Naive thymus-derived CD4-positive, alpha-beta T cell (primary cell): ENCODE measurements at regions not wholly inside any gene's neighbourhood (a gene's known extent, or its start where the extent isn't known, plus 50 kb on each side); places are given as distances from the start of the nearest gene placed in this dataset.

Experiments used
- ATAC-seq: fragments of 150-1000 bp; cut with Tn5 transposase; 2 replicates; pipeline ENCODE4 v1.10.0; 2021; ENCODE audit warnings: mild to moderate bottlenecking, moderate library complexity
- CTCF ChIA-PET: fragments of 350-600 bp; sonication (Branson Sonifier 250); formaldehyde crosslinking; loops from one replicate; lab custom pipeline; 2021; ENCODE audit warnings: antibody characterized with exemption; lab: Charles Lee
- POLR2A ChIA-PET: fragments of 350-600 bp; sonication (Branson Sonifier 250); formaldehyde crosslinking; loops from one replicate; lab custom pipeline; 2021; ENCODE audit warnings: antibody characterized with exemption, inconsistent platforms; lab: Charles Lee
- DNase-seq, 9 donors: peaks; one replicate each; pipeline versions ENCODE4 v3.0.0 to v3.0.0-alpha.2; 2020 to 2022; ENCODE audit warnings: mixed read lengths in 1 of 9
- H3K27ac ChIP-seq: one replicate; pipeline ENCODE4 v1.7.0; 2013; ENCODE audit warnings: mild to moderate bottlenecking, low read depth, low read length, moderate library complexity
- H3K27me3 ChIP-seq, 2 donors: one replicate each; pipeline ENCODE4 v1.7.0; 2013; ENCODE audit warnings: low read length in 2 of 2, mild to moderate bottlenecking in 2 of 2, moderate library complexity in 2 of 2; ENCODE audit not compliant: control insufficient read depth in 2 of 2, insufficient read depth in 2 of 2
- H3K36me3 ChIP-seq, 3 experiments: 1 replicate in 2 of 3; 2 replicates in 1 of 3; pipeline ENCODE4 v1.7.0; 2013; ENCODE audit warnings: low read length in 3 of 3, mild to moderate bottlenecking in 3 of 3, moderate library complexity in 1 of 3; ENCODE audit not compliant: insufficient read depth in 3 of 3, control insufficient read depth in 2 of 3
- H3K4me1 ChIP-seq, 2 donors: one replicate each; pipeline ENCODE4 v1.7.0; 2013; ENCODE audit warnings: low read length in 2 of 2, mild to moderate bottlenecking in 2 of 2, moderate library complexity in 1 of 2; ENCODE audit not compliant: control insufficient read depth in 2 of 2, insufficient read depth in 2 of 2
- H3K4me3 ChIP-seq: 2 replicates; pipeline ENCODE4 v1.7.0; 2013; ENCODE audit warnings: mild to moderate bottlenecking, low read length
- H3K9me3 ChIP-seq, 3 experiments: 1 replicate in 2 of 3; 2 replicates in 1 of 3; pipeline ENCODE4 v1.7.0; 2013; ENCODE audit warnings: low read length in 3 of 3; ENCODE audit not compliant: control insufficient read depth in 2 of 3
- H3K27ac Mint-ChIP-seq, 9 donors: one replicate each; pipeline ENCODE4 v1.8.0; 2020 to 2022; ENCODE audit warnings: mixed read lengths in 9 of 9, mild to moderate bottlenecking in 8 of 9, moderate library complexity in 5 of 9, inconsistent platforms in 2 of 9
- H3K27me3 Mint-ChIP-seq, 5 donors: one replicate each; pipeline ENCODE4 v1.8.0; 2021 to 2022; ENCODE audit warnings: mixed read lengths in 5 of 5, mild to moderate bottlenecking in 1 of 5
- H3K36me3 Mint-ChIP-seq, 5 donors: one replicate each; pipeline ENCODE4 v1.8.0; 2020 to 2022; ENCODE audit warnings: mixed read lengths in 5 of 5, mild to moderate bottlenecking in 3 of 5, inconsistent platforms in 1 of 5
- H3K4me1 Mint-ChIP-seq, 7 donors: one replicate each; pipeline ENCODE4 v1.8.0; 2020 to 2022; ENCODE audit warnings: mixed read lengths in 7 of 7, mild to moderate bottlenecking in 3 of 7, inconsistent platforms in 1 of 7
- H3K4me3 Mint-ChIP-seq, 10 donors: one replicate each; pipeline ENCODE4 v1.8.0; 2020 to 2022; ENCODE audit warnings: mild to moderate bottlenecking in 10 of 10, mixed read lengths in 10 of 10, moderate library complexity in 6 of 10, inconsistent platforms in 2 of 10
- H3K9me3 Mint-ChIP-seq, 11 donors: one replicate each; pipeline ENCODE4 v1.8.0; 2020 to 2022; ENCODE audit warnings: mixed read lengths in 11 of 11, mild to moderate bottlenecking in 4 of 11, inconsistent platforms in 1 of 11, moderate library complexity in 1 of 11
- intact Hi-C, 2 donors: fragments of 100-400 bp; cut with micrococcal nuclease; formaldehyde crosslinking; loops; one replicate each; pipeline ENCODE4 v1.15.1; 2023

GRCh38 chr1:112284796-112285195 lies 111.2 kb upstream of the CTTNBP2NL start:
- CTCF ChIA-PET: no interaction called here
- peaks cover 3% of the 10 kb centered on the region in 2 donors for H3K27me3 ChIP-seq

DNA sequence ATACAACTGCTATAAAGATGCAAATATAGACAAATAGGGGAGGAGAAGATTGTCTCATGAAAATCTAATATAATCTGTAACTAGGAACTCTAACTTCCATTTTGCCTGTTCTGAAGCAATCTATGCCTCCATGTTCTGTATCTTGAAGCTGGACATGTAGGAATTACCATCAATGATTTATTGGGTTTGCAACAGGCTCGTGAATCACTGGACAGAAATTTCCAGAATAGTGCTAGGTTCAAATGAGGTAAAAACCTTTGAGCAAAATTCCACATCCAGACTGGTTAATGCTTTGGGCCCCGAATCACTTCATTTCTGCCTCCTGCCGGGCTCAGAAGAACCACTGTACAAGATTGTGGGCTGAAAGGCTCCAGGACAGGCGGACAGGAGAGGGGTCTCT lies 110.7 kb upstream of the CTTNBP2NL start:
- H3K9me3 Mint-ChIP-seq: peaks cover 0 to 4% (median 0%) of the 10 kb centered on the region in 11 donors
- ATAC-seq: no peak
- no peaks in the 10 kb centered on the region for H3K9me3 ChIP-seq
- peaks cover 3% of the 10 kb centered on the region in 2 donors for H3K27me3 ChIP-seq
- ChIA-PET POLR2A (no interaction called here), CTCF (no interaction called here)
- no peak for DNase-seq
- H3K36me3 Mint-ChIP-seq: no peaks in the 10 kb centered on the region
- H3K27ac ChIP-seq: no peak overlapping the region
- H3K4me3 Mint-ChIP-seq: no peak overlapping the region
- H3K4me3 ChIP-seq: no peak overlapping the region
- H3K4me1 ChIP-seq: no peaks in the 10 kb centered on the region
- intact Hi-C loops: no loop called here
- peaks cover 3 to 42% (median 37%) of the 10 kb centered on the region in 5 donors for H3K27me3 Mint-ChIP-seq
- no peaks in the 10 kb centered on the region for H3K36me3 ChIP-seq
- no peak overlapping the region for H3K27ac Mint-ChIP-seq
- H3K4me1 Mint-ChIP-seq: no peaks in the 10 kb centered on the region

More at GRCh38 chr1:112284796-112285195, 111.2 kb upstream of the CTTNBP2NL start:
- H3K9me3 Mint-ChIP-seq: peaks cover 0 to 4% (median 0%) of the 10 kb centered on the region in 11 donors
- Histone ChIP-seq H3K4me3 (no peak overlapping the region), H3K4me1 (no peaks in the 10 kb centered on the region), H3K27ac (no peak overlapping the region), H3K9me3 (no peaks in the 10 kb centered on the region), H3K36me3 (no peaks in the 10 kb centered on the region)
- DNase-seq (no peak), ATAC-seq (no peak)
- H3K36me3 Mint-ChIP-seq: no peaks in the 10 kb centered on the region
- no peak overlapping the region for H3K27ac Mint-ChIP-seq
- H3K27me3 Mint-ChIP-seq: peaks cover 2 to 41% (median 36%) of the 10 kb centered on the region in 5 donors
- POLR2A ChIA-PET: no interaction called here
- no peak overlapping the region for H3K4me3 Mint-ChIP-seq
- intact Hi-C loops: no loop called here
- H3K4me1 Mint-ChIP-seq: no peaks in the 10 kb centered on the region

DNA sequence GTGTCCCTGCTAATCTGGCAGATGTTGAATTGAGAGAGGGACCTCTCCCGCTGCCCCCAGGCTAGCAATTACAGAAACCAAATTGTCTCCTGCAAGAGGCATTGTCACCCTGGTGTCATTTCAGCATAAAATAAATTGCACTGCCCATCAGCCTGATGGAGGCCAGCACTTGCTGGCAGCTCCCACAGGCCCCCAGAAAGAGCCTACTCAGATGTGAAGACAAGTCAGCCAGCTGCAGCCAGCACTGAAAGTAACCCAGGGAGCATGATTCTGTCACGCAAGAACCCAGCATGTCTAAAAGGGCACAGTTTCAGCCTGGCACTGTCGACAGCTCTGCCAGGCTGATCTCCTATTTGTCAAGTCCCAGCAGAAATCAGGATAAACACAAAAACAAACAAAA lies 110.3 kb upstream of the CTTNBP2NL start:
- Mint-ChIP-seq H3K4me1 (no peaks in the 10 kb centered on the region), H3K27me3 (peaks cover 6 to 46% (median 37%) of the 10 kb centered on the region in 5 donors), H3K4me3 (no peak overlapping the region), H3K36me3 (no peaks in the 10 kb centered on the region), H3K27ac (no peak overlapping the region), H3K9me3 (peaks cover 0 to 4% (median 0%) of the 10 kb centered on the region in 11 donors)
- no peaks in the 10 kb centered on the region for H3K36me3 ChIP-seq
- peaks cover 3% of the 10 kb centered on the region in 2 donors for H3K27me3 ChIP-seq
- ATAC-seq (no peak), DNase-seq (no peak)
- no peaks in the 10 kb centered on the region for H3K4me1 ChIP-seq
- no peaks in the 10 kb centered on the region for H3K9me3 ChIP-seq
- no peak overlapping the region for H3K4me3 ChIP-seq
- CTCF ChIA-PET: no interaction called here
- H3K27ac ChIP-seq: no peak overlapping the region
- POLR2A ChIA-PET: no interaction called here
- intact Hi-C loops: no loop called here

- H3K27me3 ChIP-seq: no peaks in the 10 kb centered on the region
- H3K4me3 ChIP-seq: no peak overlapping the region
- intact Hi-C loops: no loop called here
- Mint-ChIP-seq H3K4me1 (peaks cover 0 to 1% (median 0%) of the 10 kb centered on the region in 7 donors), H3K9me3 (peaks cover 0 to 28% (median 10%) of the 10 kb centered on the region in 11 donors), H3K36me3 (no peaks in the 10 kb centered on the region), H3K27me3 (peaks cover 3 to 15% (median 12%) of the 10 kb centered on the region in 5 donors), H3K27ac (no peak overlapping the region), H3K4me3 (no peak overlapping the region)
- ChIA-PET CTCF (no interaction called here), POLR2A (no interaction called here)
- DNase-seq (no peak), ATAC-seq (no peak)
- no peaks in the 10 kb centered on the region for H3K4me1 ChIP-seq
- no peak overlapping the region for H3K27ac ChIP-seq
- no peaks in the 10 kb centered on the region for H3K9me3 ChIP-seq
- H3K36me3 ChIP-seq: no peaks in the 10 kb centered on the region
Observed at GRCh38 chr1:112296908-112297307, 99.1 kb upstream of the CTTNBP2NL start.

- no peaks in the 10 kb centered on the region for H3K36me3 Mint-ChIP-seq
- H3K4me1 Mint-ChIP-seq: peaks cover 0 to 1% (median 0%) of the 10 kb centered on the region in 7 donors
- peaks cover 3 to 15% (median 12%) of the 10 kb centered on the region in 5 donors for H3K27me3 Mint-ChIP-seq
- Histone ChIP-seq H3K4me1 (no peaks in the 10 kb centered on the region), H3K27ac (no peak overlapping the region), H3K36me3 (no peaks in the 10 kb centered on the region), H3K9me3 (no peaks in the 10 kb centered on the region), H3K4me3 (no peak overlapping the region), H3K27me3 (no peaks in the 10 kb centered on the region)
- ChIA-PET CTCF (no interaction called here), POLR2A (no interaction called here)
- no peak for ATAC-seq
- intact Hi-C loops: no loop called here
- no peak for DNase-seq
- H3K9me3 Mint-ChIP-seq: peaks cover 0 to 28% (median 10%) of the 10 kb centered on the region in 11 donors
- H3K27ac Mint-ChIP-seq: no peak overlapping the region
- no peak overlapping the region for H3K4me3 Mint-ChIP-seq
Observed at GRCh38 chr1:112297536-112297935, 98.5 kb upstream of the CTTNBP2NL start.

DNA sequence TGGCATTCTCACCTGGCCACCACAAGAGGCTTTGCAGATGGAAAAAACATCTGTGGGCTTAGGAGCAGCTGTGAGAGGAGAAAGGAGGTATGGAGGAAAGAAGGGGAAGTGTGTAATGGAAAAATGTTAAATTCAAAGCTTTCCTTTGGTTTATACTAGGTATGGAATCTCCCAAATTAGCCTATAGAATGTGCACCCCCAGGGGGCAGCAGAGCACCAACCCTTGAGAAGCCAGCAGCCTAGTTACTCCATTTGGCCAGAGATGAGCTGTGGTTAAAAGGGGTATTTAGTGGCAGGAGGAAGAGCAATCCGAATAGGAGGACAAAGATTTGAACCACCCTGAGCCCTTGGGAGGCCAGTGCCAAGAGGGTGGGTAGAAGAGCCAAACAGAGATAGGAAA lies 97.5 kb upstream of the CTTNBP2NL start:
- POLR2A ChIA-PET: no interaction called here

DNA sequence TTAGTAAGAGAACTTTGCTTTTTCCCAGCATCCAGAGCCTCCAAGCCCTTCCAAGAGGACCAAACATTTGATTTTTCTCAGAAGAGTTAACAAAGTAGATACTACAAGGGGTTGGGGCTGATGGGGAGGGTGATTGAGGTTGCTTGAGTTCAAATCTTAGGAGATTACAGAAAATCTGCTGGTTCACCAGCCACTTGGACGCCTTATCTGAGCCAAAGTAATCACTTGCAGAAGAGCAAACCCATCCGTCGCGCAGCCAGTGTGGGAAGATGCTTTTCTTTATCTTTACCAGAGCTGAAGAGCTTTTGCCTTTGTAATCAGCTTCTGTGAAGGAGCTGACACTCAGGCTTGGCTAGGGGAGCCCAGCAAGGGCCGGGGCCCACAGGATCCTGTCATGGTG lies 91.9 kb upstream of the CTTNBP2NL start:
- CTCF ChIA-PET: no interaction called here
- Mint-ChIP-seq H3K4me3 (no peak overlapping the region), H3K9me3 (peaks cover 0 to 4% (median 0%) of the 10 kb centered on the region in 11 donors), H3K27ac (no peak overlapping the region), H3K36me3 (no peaks in the 10 kb centered on the region), H3K4me1 (peaks cover 0 to 1% (median 0%) of the 10 kb centered on the region in 7 donors), H3K27me3 (peaks cover 6 to 22% (median 18%) of the 10 kb centered on the region in 5 donors)
- no peaks in the 10 kb centered on the region for H3K36me3 ChIP-seq
- POLR2A ChIA-PET: no interaction called here
- ATAC-seq (no peak), DNase-seq (no peak)
- H3K27ac ChIP-seq: no peak overlapping the region
- H3K9me3 ChIP-seq: no peaks in the 10 kb centered on the region
- H3K4me3 ChIP-seq: no peak overlapping the region
- intact Hi-C loops: no loop called here
- no peaks in the 10 kb centered on the region for H3K27me3 ChIP-seq
- H3K4me1 ChIP-seq: no peaks in the 10 kb centered on the region

More for the DNA sequence above, 97.5 kb upstream of the CTTNBP2NL start:
- Histone ChIP-seq H3K27me3 (no peaks in the 10 kb centered on the region), H3K9me3 (no peaks in the 10 kb centered on the region), H3K4me1 (no peaks in the 10 kb centered on the region), H3K27ac (no peak overlapping the region), H3K36me3 (no peaks in the 10 kb centered on the region), H3K4me3 (no peak overlapping the region)
- peaks cover 0 to 28% (median 10%) of the 10 kb centered on the region in 11 donors for H3K9me3 Mint-ChIP-seq
- CTCF ChIA-PET: no interaction called here
- H3K27ac Mint-ChIP-seq: no peak overlapping the region
- no peak overlapping the region for H3K4me3 Mint-ChIP-seq
- H3K36me3 Mint-ChIP-seq: no peaks in the 10 kb centered on the region
- peaks cover 0 to 1% (median 0%) of the 10 kb centered on the region in 7 donors for H3K4me1 Mint-ChIP-seq
- intact Hi-C loops: loop anchor here (2.0 kb wide), 1 partner anchor 70 kb away; no protein-coding TSS in a partner anchor
- DNase-seq: peak in 3 of 9 donors; percentile 2 to 23 (median 14)
- H3K27me3 Mint-ChIP-seq: peaks cover 3 to 15% (median 12%) of the 10 kb centered on the region in 5 donors
- no peak for ATAC-seq
